Naive thymus-derived CD8-positive, alpha-beta T cell (primary cell): ENCODE measurements at regions not wholly inside any gene's neighbourhood (a gene's known extent, or its start where the extent isn't known, plus 50 kb on each side); places are given as distances from the start of the nearest gene placed in this dataset.

ENCODE experiments used
- ATAC-seq, 2 donors: fragments of 150-1000 bp; cut with Tn5 transposase in 1 of 2; sonication (Bioruptor Pico), chemical (Tn5 transposase) in 1 of 2; 1 replicate in 1 of 2; 2 replicates in 1 of 2; pipeline ENCODE4 v1.10.0; 2021; ENCODE audit warnings: mild to moderate bottlenecking in 2 of 2, moderate library complexity in 2 of 2
- POLR2A ChIA-PET: fragments of 350-600 bp; sonication (Branson Sonifier 250); formaldehyde crosslinking; loops from one replicate; lab custom pipeline; 2021; ENCODE audit warnings: antibody characterized with exemption; lab: Charles Lee
- DNase-seq, 10 donors: peaks; one replicate each; pipeline versions ENCODE4 v3.0.0 to v3.0.0-alpha.2; 2020 to 2022
- H3K27ac Mint-ChIP-seq, 10 donors: one replicate each; pipeline ENCODE4 v1.8.0; 2020 to 2022; ENCODE audit warnings: mild to moderate bottlenecking in 10 of 10, mixed read lengths in 10 of 10, moderate library complexity in 4 of 10, inconsistent platforms in 1 of 10
- H3K27me3 Mint-ChIP-seq, 5 donors: one replicate each; pipeline ENCODE4 v1.8.0; 2021 to 2022; ENCODE audit warnings: mixed read lengths in 5 of 5
- H3K36me3 Mint-ChIP-seq, 3 donors: one replicate each; pipeline ENCODE4 v1.8.0; 2020 to 2022; ENCODE audit warnings: mixed read lengths in 3 of 3, mild to moderate bottlenecking in 2 of 3, inconsistent platforms in 1 of 3
- H3K4me1 Mint-ChIP-seq, 4 donors: one replicate each; pipeline ENCODE4 v1.8.0; 2021 to 2022; ENCODE audit warnings: mixed read lengths in 4 of 4
- H3K4me3 Mint-ChIP-seq, 10 donors: one replicate each; pipeline ENCODE4 v1.8.0; 2020 to 2022; ENCODE audit warnings: mild to moderate bottlenecking in 10 of 10, mixed read lengths in 10 of 10, moderate library complexity in 6 of 10, inconsistent platforms in 1 of 10
- H3K9me3 Mint-ChIP-seq, 9 donors: one replicate each; pipeline ENCODE4 v1.8.0; 2020 to 2022; ENCODE audit warnings: mixed read lengths in 9 of 9, mild to moderate bottlenecking in 3 of 9, inconsistent platforms in 1 of 9, moderate library complexity in 1 of 9

- no peak for ATAC-seq
- no peak overlapping the region for H3K27ac Mint-ChIP-seq
- H3K27me3 Mint-ChIP-seq, result no peaks in the 10 kb centered on the region
- no peaks in the 10 kb centered on the region for H3K36me3 Mint-ChIP-seq
- POLR2A ChIA-PET, result no interaction called here
- H3K4me3 Mint-ChIP-seq, result no peak overlapping the region
- no peak for DNase-seq
- no peaks in the 10 kb centered on the region for H3K4me1 Mint-ChIP-seq
- H3K9me3 Mint-ChIP-seq, result peaks cover 0 to 11% (median 1%) of the 10 kb centered on the region in 9 donors
These were observed 51.0 kb downstream of the FAT4 start for GRCh38 chr4:125365731-125366130.

GRCh38 chr4:125368146-125368545 lies 53.4 kb downstream of the FAT4 start:
- peaks cover 0 to 10% (median 1%) of the 10 kb centered on the region in 9 donors for H3K9me3 Mint-ChIP-seq
- no peak for DNase-seq
- no peak overlapping the region for H3K27ac Mint-ChIP-seq
- no peak for ATAC-seq
- H3K4me3 Mint-ChIP-seq, result no peak overlapping the region
- POLR2A ChIA-PET, result no interaction called here
- no peaks in the 10 kb centered on the region for H3K27me3 Mint-ChIP-seq
- H3K36me3 Mint-ChIP-seq, result no peaks in the 10 kb centered on the region
- H3K4me1 Mint-ChIP-seq, result no peaks in the 10 kb centered on the region

DNA sequence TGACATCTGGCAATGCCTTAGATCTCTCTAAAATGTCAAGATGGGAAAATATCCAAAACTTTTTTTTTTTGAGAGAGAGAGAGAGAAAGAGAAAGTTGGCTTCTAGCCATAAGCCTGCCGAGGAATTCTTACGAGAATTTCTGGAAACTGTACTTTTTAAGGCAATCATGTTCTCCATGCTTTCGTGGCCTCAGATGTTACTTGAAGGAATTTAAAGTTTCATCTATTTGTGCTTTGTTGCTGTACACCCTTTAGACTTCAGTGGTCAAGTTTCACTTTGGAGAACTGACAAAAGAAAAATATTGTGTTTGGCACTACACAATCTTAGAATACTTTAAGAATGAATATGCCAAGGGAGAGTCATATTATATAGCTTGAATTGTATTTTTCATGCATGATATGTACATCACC lies 53.9 kb downstream of the FAT4 start:
- POLR2A ChIA-PET, result no interaction called here
- no peaks in the 10 kb centered on the region for H3K27me3 Mint-ChIP-seq
- no peak for ATAC-seq
- no peak overlapping the region for H3K27ac Mint-ChIP-seq
- H3K9me3 Mint-ChIP-seq, result peaks cover 0 to 9% (median 1%) of the 10 kb centered on the region in 9 donors
- H3K36me3 Mint-ChIP-seq, result no peaks in the 10 kb centered on the region
- no peak for DNase-seq
- H3K4me3 Mint-ChIP-seq, result no peak overlapping the region
- H3K4me1 Mint-ChIP-seq, result no peaks in the 10 kb centered on the region

GRCh38 chr4:125369098-125369497 lies 54.3 kb downstream of the FAT4 start:
- Mint-ChIP-seq H3K36me3 (no peaks in the 10 kb centered on the region), H3K4me1 (no peaks in the 10 kb centered on the region), H3K27me3 (no peaks in the 10 kb centered on the region), H3K9me3 (peaks cover 0 to 5% (median 1%) of the 10 kb centered on the region in 9 donors), H3K27ac (no peak overlapping the region), H3K4me3 (no peak overlapping the region)
- no peak for ATAC-seq
- POLR2A ChIA-PET, result no interaction called here
- no peak for DNase-seq

GRCh38 chr4:125370478-125370877 lies 55.7 kb downstream of the FAT4 start:
- H3K4me1 Mint-ChIP-seq, result no peaks in the 10 kb centered on the region
- no peaks in the 10 kb centered on the region for H3K27me3 Mint-ChIP-seq
- POLR2A ChIA-PET, result no interaction called here
- H3K4me3 Mint-ChIP-seq, result no peak overlapping the region
- H3K27ac Mint-ChIP-seq, result no peak overlapping the region
- peaks cover 0 to 4% (median 0%) of the 10 kb centered on the region in 9 donors for H3K9me3 Mint-ChIP-seq
- H3K36me3 Mint-ChIP-seq, result no peaks in the 10 kb centered on the region
- DNase-seq, result no peak
- ATAC-seq, result no peak

- no peak overlapping the region for H3K4me3 Mint-ChIP-seq
- no peak for DNase-seq
- no peak for ATAC-seq
- POLR2A ChIA-PET, result no interaction called here
- H3K27ac Mint-ChIP-seq, result no peak overlapping the region
- peaks cover 0 to 6% (median 0%) of the 10 kb centered on the region in 9 donors for H3K9me3 Mint-ChIP-seq
- no peaks in the 10 kb centered on the region for H3K4me1 Mint-ChIP-seq
- H3K36me3 Mint-ChIP-seq, result no peaks in the 10 kb centered on the region
- H3K27me3 Mint-ChIP-seq, result no peaks in the 10 kb centered on the region
These were observed 68.2 kb downstream of the FAT4 start for GRCh38 chr4:125382995-125383394.

DNA sequence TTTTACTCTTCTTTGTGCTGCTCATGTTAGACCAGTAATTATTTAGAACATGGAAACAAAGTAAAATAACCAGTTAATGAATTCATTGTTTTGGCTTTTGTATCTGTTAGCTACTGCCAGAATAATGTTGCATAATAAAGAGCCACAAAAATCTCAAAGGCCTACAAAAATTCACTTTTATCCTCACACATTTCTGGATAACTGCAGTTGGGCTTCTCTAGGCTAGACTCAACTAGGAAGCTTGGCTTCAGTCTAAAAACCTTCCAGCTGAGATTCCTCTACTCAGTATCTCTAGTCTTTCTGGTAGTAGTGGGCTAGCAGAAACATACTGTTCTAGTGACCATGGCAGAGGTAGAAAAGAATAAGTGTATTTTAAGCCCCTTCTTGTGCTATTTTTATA lies 73.0 kb downstream of the FAT4 start:
- Mint-ChIP-seq H3K4me3 (no peak overlapping the region), H3K9me3 (peaks cover 0 to 10% (median 0%) of the 10 kb centered on the region in 9 donors), H3K27me3 (no peaks in the 10 kb centered on the region), H3K27ac (no peak overlapping the region), H3K36me3 (no peaks in the 10 kb centered on the region), H3K4me1 (peaks cover 0 to 4% (median 0%) of the 10 kb centered on the region in 4 donors)
- ATAC-seq (no peak), DNase-seq (no peak)
- POLR2A ChIA-PET, result no interaction called here

GRCh38 chr4:125388613-125389012 lies 73.9 kb downstream of the FAT4 start:
- Mint-ChIP-seq H3K9me3 (peaks cover 0 to 10% (median 0%) of the 10 kb centered on the region in 9 donors), H3K27me3 (no peaks in the 10 kb centered on the region), H3K27ac (no peak overlapping the region), H3K4me1 (peaks cover 0 to 5% (median 0%) of the 10 kb centered on the region in 4 donors), H3K36me3 (no peaks in the 10 kb centered on the region), H3K4me3 (no peak overlapping the region)
- ATAC-seq (no peak), DNase-seq (no peak)
- POLR2A ChIA-PET, result no interaction called here

- Mint-ChIP-seq H3K27ac (no peak overlapping the region), H3K4me3 (no peak overlapping the region), H3K9me3 (peaks cover 0 to 10% (median 0%) of the 10 kb centered on the region in 9 donors), H3K27me3 (no peaks in the 10 kb centered on the region), H3K36me3 (no peaks in the 10 kb centered on the region), H3K4me1 (peaks cover 0 to 5% (median 0%) of the 10 kb centered on the region in 4 donors)
- ATAC-seq, result no peak
- POLR2A ChIA-PET, result no interaction called here
- DNase-seq, result no peak
These were observed 75.0 kb downstream of the FAT4 start for GRCh38 chr4:125389713-125390112.

- Mint-ChIP-seq H3K4me1 (peaks cover 0 to 5% (median 0%) of the 10 kb centered on the region in 4 donors), H3K27ac (no peak overlapping the region), H3K27me3 (no peaks in the 10 kb centered on the region), H3K9me3 (peaks cover 0 to 10% (median 0%) of the 10 kb centered on the region in 9 donors), H3K4me3 (peak overlapping the region in 1 of 10 donors; percentile 0), H3K36me3 (no peaks in the 10 kb centered on the region)
- POLR2A ChIA-PET, result no interaction called here
- DNase-seq (no peak), ATAC-seq (no peak)
These were observed 75.4 kb downstream of the FAT4 start for GRCh38 chr4:125390126-125390525.

DNA sequence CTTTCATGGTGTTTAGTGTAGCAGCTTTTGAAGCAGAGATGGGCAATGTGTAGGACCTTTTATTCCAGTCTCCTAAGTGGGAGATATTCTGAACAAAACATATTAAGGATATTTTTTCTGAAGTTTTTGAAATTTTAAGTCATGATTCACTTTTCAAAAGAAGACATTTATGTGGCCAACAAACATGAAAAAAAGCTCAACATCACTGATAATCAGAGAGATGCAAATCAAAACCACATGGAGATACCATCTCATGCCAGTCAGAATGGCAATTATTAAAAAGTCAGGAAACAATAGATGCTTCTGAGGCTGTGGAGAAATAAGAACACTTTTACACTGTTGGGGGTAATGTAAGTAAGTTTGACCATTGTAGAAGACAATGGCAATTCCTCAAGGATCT lies 76.0 kb downstream of the FAT4 start:
- Mint-ChIP-seq H3K36me3 (no peaks in the 10 kb centered on the region), H3K4me3 (no peak overlapping the region), H3K4me1 (peaks cover 0 to 5% (median 0%) of the 10 kb centered on the region in 4 donors), H3K27me3 (no peaks in the 10 kb centered on the region), H3K27ac (no peak overlapping the region), H3K9me3 (peaks cover 0 to 10% (median 0%) of the 10 kb centered on the region in 9 donors)
- ATAC-seq (no peak), DNase-seq (no peak)
- POLR2A ChIA-PET, result no interaction called here

DNA sequence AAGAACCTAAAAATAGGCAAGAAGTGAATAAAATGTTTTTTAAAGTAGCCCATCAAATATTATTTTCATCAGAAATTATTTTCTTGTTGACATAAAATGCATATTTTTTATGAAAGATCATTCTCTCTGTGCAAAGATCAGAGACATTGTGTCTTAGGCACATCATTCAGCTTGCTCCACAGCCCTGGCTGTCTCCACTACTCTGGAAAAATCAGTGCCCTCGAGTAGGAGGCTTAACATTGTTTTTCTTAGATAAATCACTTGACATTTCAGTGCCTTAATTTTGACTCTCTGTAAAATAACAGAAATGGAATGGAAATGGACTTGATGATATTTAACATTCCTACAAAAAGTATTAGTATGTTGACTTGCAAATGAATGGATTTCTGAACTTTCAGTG lies 77.9 kb downstream of the FAT4 start:
- Mint-ChIP-seq H3K4me1 (peaks cover 0 to 5% (median 0%) of the 10 kb centered on the region in 4 donors), H3K4me3 (no peak overlapping the region), H3K27me3 (no peaks in the 10 kb centered on the region), H3K27ac (no peak overlapping the region), H3K36me3 (no peaks in the 10 kb centered on the region), H3K9me3 (peaks cover 0 to 9% (median 0%) of the 10 kb centered on the region in 9 donors)
- DNase-seq, result no peak
- no peak for ATAC-seq
- POLR2A ChIA-PET, result no interaction called here

DNA sequence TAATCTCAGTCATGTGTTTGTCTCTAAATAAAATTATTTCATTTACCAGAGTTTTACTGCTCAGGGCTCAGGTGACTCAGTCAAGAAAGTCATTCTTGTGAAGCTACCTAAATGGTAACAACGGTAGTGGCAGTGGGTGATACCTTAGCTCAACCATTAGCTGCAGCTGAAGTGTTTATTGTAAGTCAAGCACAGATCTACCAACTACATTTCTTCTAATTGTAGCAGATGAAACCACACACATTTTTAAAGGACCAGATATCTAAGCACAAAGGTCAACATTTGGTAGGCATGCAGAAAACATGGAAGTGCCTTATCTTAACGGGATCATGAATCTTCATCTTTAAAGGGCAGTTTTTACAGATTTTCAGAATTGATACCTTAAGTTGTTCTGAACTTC lies 79.1 kb downstream of the FAT4 start:
- POLR2A ChIA-PET, result no interaction called here
- no peaks in the 10 kb centered on the region for H3K27me3 Mint-ChIP-seq
- H3K9me3 Mint-ChIP-seq, result peaks cover 0 to 9% (median 0%) of the 10 kb centered on the region in 9 donors
- ATAC-seq, result no peak
- no peak overlapping the region for H3K27ac Mint-ChIP-seq
- no peak overlapping the region for H3K4me3 Mint-ChIP-seq
- no peak for DNase-seq
- H3K36me3 Mint-ChIP-seq, result no peaks in the 10 kb centered on the region
- peaks cover 0 to 5% (median 0%) of the 10 kb centered on the region in 4 donors for H3K4me1 Mint-ChIP-seq

DNA sequence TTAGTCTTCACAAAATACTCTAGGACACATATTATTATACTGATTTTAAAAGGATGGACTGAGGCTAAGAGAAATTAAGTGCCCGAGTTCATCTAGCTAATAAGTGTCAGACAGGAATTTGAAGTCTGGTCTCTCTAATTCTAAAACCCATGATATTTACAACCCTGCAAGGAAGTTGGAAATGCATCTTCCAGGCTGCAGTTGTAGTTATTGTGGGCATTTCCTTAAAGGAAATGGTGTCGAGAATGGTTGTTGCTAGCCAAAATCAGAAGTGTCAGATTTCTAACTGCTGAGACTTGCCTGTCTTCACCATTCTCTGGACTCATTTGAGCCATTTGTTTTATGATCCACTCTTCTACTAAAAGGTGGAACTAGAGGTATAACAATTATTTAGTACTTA lies 82.5 kb downstream of the FAT4 start:
- Mint-ChIP-seq H3K27ac (no peak overlapping the region), H3K27me3 (no peaks in the 10 kb centered on the region), H3K4me3 (no peak overlapping the region), H3K9me3 (peaks cover 0 to 9% (median 0%) of the 10 kb centered on the region in 9 donors), H3K36me3 (no peaks in the 10 kb centered on the region), H3K4me1 (peaks cover 0 to 3% (median 0%) of the 10 kb centered on the region in 4 donors)
- DNase-seq (no peak), ATAC-seq (no peak)
- POLR2A ChIA-PET, result no interaction called here
